Adrenal gland (tissue), 9 donors: ENCODE measurements at regions not wholly inside any gene's neighbourhood (a gene's known extent, or its start where the extent isn't known, plus 50 kb on each side); places are given as distances from the start of the nearest gene placed in this dataset.

ENCODE experiments used
- DNase-seq, 7 donors: peaks; one replicate each; pipeline ENCODE4 v3.0.0-alpha.2; 2019 to 2020
- H3K27ac ChIP-seq, 5 donors: fragments of 200-600 bp; sonication (generic) in 4 of 5; 1 replicate in 3 of 5; 2 replicates in 2 of 5; pipeline versions ENCODE4 v1.5.1 to v1.8.0; 2016 to 2020; ENCODE audit warnings: mild to moderate bottlenecking in 1 of 5
- H3K27me3 ChIP-seq: fragments of 200-600 bp; 2 replicates; pipeline ENCODE4 v1.8.0; 2021
- H3K36me3 ChIP-seq, 2 donors: fragments of 200-600 bp; replicated peaks in 1 of 2; 1 replicate in 1 of 2; 2 replicates in 1 of 2; pipeline versions ENCODE4 v1.5.1 to v1.8.0; 2018 to 2022
- H3K4me1 ChIP-seq, 2 donors: fragments of 200-600 bp; replicated peaks in 1 of 2; 1 replicate in 1 of 2; 2 replicates in 1 of 2; pipeline versions ENCODE4 v1.5.1 to v1.8.0; 2018 to 2021
- H3K4me3 ChIP-seq, 4 donors: fragments of 200-600 bp; sonication (generic) in 3 of 4; one replicate each; pipeline ENCODE4 v1.5.1; 2016 to 2018
- H3K9me3 ChIP-seq, 3 donors: fragments of 200-600 bp; sonication (generic) in 1 of 3; replicated peaks in 1 of 3; 1 replicate in 2 of 3; 2 replicates in 1 of 3; pipeline versions ENCODE4 v1.5.1 to v1.8.0; 2016 to 2021
- CTCF ChIP-seq, 6 experiments: fragments of 450-650 bp in 4 of 6; fragments of 200-600 bp in 2 of 6; sonication (generic) in 1 of 6; IDR thresholded peaks; 1 replicate in 5 of 6; 2 replicates in 1 of 6; pipeline versions ENCODE4 v1.5.1 to v1.8.0; 2016 to 2021; ENCODE audit warnings: antibody characterized with exemption in 6 of 6, mild to moderate bottlenecking in 2 of 6, moderate library complexity in 1 of 6
- POLR2A ChIP-seq, 2 donors: fragments of 450-650 bp; IDR thresholded peaks; one replicate each; pipeline ENCODE4 v1.6.1; 2017; ENCODE audit warnings: antibody characterized with exemption in 2 of 2, mild to moderate bottlenecking in 2 of 2, moderate library complexity in 1 of 2
- WGBS, 4 donors: extraction: QIAGEN DNeasy Blood & Tissue Kit in 2 of 4; methylation state at CpG; one replicate each; pipeline versions ENCODE4 v1.1.5 to v1.1.7; 2013 to 2017; 5-methylcytosine and 5-hydroxymethylcytosine counted together
- intact Hi-C, 2 donors: fragments of 100-400 bp; cut with DNase I; formaldehyde crosslinking; loops; one replicate each; pipeline versions ENCODE4 v1.14.1 to v1.15.0; 2022 to 2023
- donor health status: healthy with polysubstance abuse.
- donor health status: Bipolar disorder and iron deficiency.
- donor health status: DM: yes; HTN: yes; CAD: no.
- donor health status: DM: no; HTN: no; CAD: no.
- donor health status: DM: no; HTN: no; CAD: no.

- Histone ChIP-seq H3K9me3 (no peaks in the 10 kb centered on the region), H3K36me3 (no peaks in the 10 kb centered on the region), H3K27ac (no peak overlapping the region), H3K27me3 (no peaks in the 10 kb centered on the region), H3K4me3 (no peak overlapping the region), H3K4me1 (no peaks in the 10 kb centered on the region)
- intact Hi-C loops = no loop called here
- DNase-seq = no peak
- 83 to 91% (median 89%) methylated on average over 7 of the region's 7 CpGs for WGBS, 4 donors
- TF ChIP-seq POLR2A (IDR thresholded peaks at IDR 0.05) (no peak), CTCF (IDR thresholded peaks at IDR 0.05) (no peak)
Measured at GRCh38 chr13:99722931-99723330, 221.7 kb downstream of the TM9SF2 start.

GRCh38 chr13:99722338-99722818, 221.1 kb downstream of the TM9SF2 start:
- H3K4me3 ChIP-seq = no peak overlapping the region
- no peaks in the 10 kb centered on the region for H3K36me3 ChIP-seq
- intact Hi-C loops = no loop called here
- 86 to 91% (median 86%) methylated on average over 3 of the region's 3 CpGs for WGBS, 4 donors
- H3K9me3 ChIP-seq = no peaks in the 10 kb centered on the region
- no peak for TF ChIP-seq CTCF (IDR thresholded peaks at IDR 0.05)
- no peak for TF ChIP-seq POLR2A (IDR thresholded peaks at IDR 0.05)
- H3K27ac ChIP-seq = no peak overlapping the region
- DNase-seq = no peak
- H3K27me3 ChIP-seq = no peaks in the 10 kb centered on the region
- no peaks in the 10 kb centered on the region for H3K4me1 ChIP-seq

- TF ChIP-seq POLR2A (IDR thresholded peaks at IDR 0.05) (no peak), CTCF (IDR thresholded peaks at IDR 0.05) (no peak)
- Histone ChIP-seq H3K4me3 (no peak overlapping the region), H3K27me3 (no peaks in the 10 kb centered on the region), H3K36me3 (no peaks in the 10 kb centered on the region), H3K27ac (no peak overlapping the region), H3K9me3 (no peaks in the 10 kb centered on the region), H3K4me1 (no peaks in the 10 kb centered on the region)
- intact Hi-C loops = no loop called here
- WGBS, 4 donors = 86 to 94% (median 89%) methylated on average over 4 of the region's 4 CpGs
- no peak for DNase-seq
Measured at GRCh38 chr13:99721606-99722337, 220.5 kb downstream of the TM9SF2 start.

GRCh38 chr13:99717959-99718674, 216.8 kb downstream of the TM9SF2 start:
- WGBS, 4 donors = 74 to 92% (median 82%) methylated on average over 2 of the region's 2 CpGs
- no peaks in the 10 kb centered on the region for H3K36me3 ChIP-seq
- H3K4me3 ChIP-seq = no peak overlapping the region
- DNase-seq = no peak
- no peaks in the 10 kb centered on the region for H3K4me1 ChIP-seq
- no peaks in the 10 kb centered on the region for H3K27me3 ChIP-seq
- no peaks in the 10 kb centered on the region for H3K9me3 ChIP-seq
- intact Hi-C loops = no loop called here
- no peak for TF ChIP-seq CTCF (IDR thresholded peaks at IDR 0.05)
- no peak for TF ChIP-seq POLR2A (IDR thresholded peaks at IDR 0.05)
- no peak overlapping the region for H3K27ac ChIP-seq
